H1 (cell line): ENCODE measurements at regions not wholly inside any gene's neighbourhood (a gene's known extent, or its start where the extent isn't known, plus 50 kb on each side); places are given as distances from the start of the nearest gene placed in this dataset.

Experiments used
- CTCF ChIA-PET: fragments of 300-600 bp; sonication (Branson Sonifier 250); formaldehyde crosslinking; loops from one replicate; lab custom pipeline; 2021; ENCODE audit not compliant: partially characterized antibody; lab: Charles Lee
- POLR2A ChIA-PET: fragments of 300-600 bp; sonication (Branson Sonifier 250); formaldehyde crosslinking; loops from one replicate; lab custom pipeline; 2021; ENCODE audit warnings: inconsistent platforms; ENCODE audit not compliant: partially characterized antibody; lab: Charles Lee
- DNase-seq, 2 experiments: peaks; one replicate each; pipeline versions ENCODE4 v3.0.0 to v3.0.0-alpha.2; 2010 to 2022; ENCODE audit warnings: low spot score in 2 of 2, low read depth in 1 of 2, mixed read lengths in 1 of 2
- FAIRE-seq: peaks from 2 replicates; lab custom pipeline; 2011; peaks lifted over from hg19 to GRCh38; lab: Jason Lieb, UNC
- H2AFZ ChIP-seq: 2 replicates; pipeline ENCODE4 v1.8.1; 2012; ENCODE audit warnings: low read length, inconsistent platforms
- H2AK5ac ChIP-seq: 2 replicates; pipeline ENCODE4 v1.6.1; 2013; ENCODE audit warnings: low read depth, low read length
- H2BK120ac ChIP-seq: replicated peaks from 2 replicates; pipeline ENCODE3; 2013; ENCODE audit warnings: low read depth, low read length, inconsistent platforms
- H2BK12ac ChIP-seq: 2 replicates; pipeline ENCODE4 v1.6.1; 2013; ENCODE audit warnings: low read depth, low read length
- H2BK15ac ChIP-seq: 2 replicates; pipeline ENCODE4 v1.6.1; 2013; ENCODE audit warnings: low read length
- H2BK20ac ChIP-seq: 2 replicates; pipeline ENCODE4 v1.6.1; 2013; ENCODE audit warnings: low read length
- H2BK5ac ChIP-seq: 2 replicates; pipeline ENCODE4 v1.6.1; 2013; ENCODE audit warnings: low read depth, low read length
- H3K14ac ChIP-seq: 2 replicates; pipeline ENCODE4 v1.6.1; 2013; ENCODE audit warnings: inconsistent platforms; ENCODE audit not compliant: insufficient read length
- H3K18ac ChIP-seq: 2 replicates; pipeline ENCODE4 v1.6.1; 2013; ENCODE audit warnings: low read length; ENCODE audit errors: extremely low read depth
- H3K23ac ChIP-seq: 2 replicates; pipeline ENCODE4 v1.6.1; 2013; ENCODE audit warnings: inconsistent platforms; ENCODE audit not compliant: insufficient read length
- H3K23me2 ChIP-seq: 2 replicates; pipeline ENCODE4 v1.6.1; 2013; ENCODE audit warnings: low read depth, low read length
- H3K27ac ChIP-seq: 2 replicates; pipeline ENCODE4 v1.6.1; 2011; ENCODE audit warnings: low read depth, low read length, inconsistent platforms
- H3K27me3 ChIP-seq, 4 experiments: replicated peaks in 1 of 4; 1 replicate in 1 of 4; 2 replicates in 3 of 4; pipeline versions ENCODE4 v1.6.1 to v1.8.1; 2011 to 2013; ENCODE audit warnings: low read length in 3 of 4, mild to moderate bottlenecking in 3 of 4, inconsistent platforms in 2 of 4, mixed read lengths in 2 of 4, moderate library complexity in 1 of 4; ENCODE audit not compliant: control insufficient read depth in 3 of 4, insufficient read depth in 3 of 4; ENCODE audit errors: extremely low read depth in 1 of 4
- H3K36me3 ChIP-seq, 4 experiments: 2 replicates each; pipeline versions ENCODE4 v1.6.1 to v1.8.1; 2011 to 2013; ENCODE audit warnings: mild to moderate bottlenecking in 4 of 4, low read length in 3 of 4, moderate library complexity in 2 of 4, control low read depth in 1 of 4, inconsistent platforms in 1 of 4; ENCODE audit not compliant: insufficient read depth in 4 of 4, control insufficient read depth in 2 of 4
- H3K4ac ChIP-seq: replicated peaks from 2 replicates; pipeline ENCODE3; 2013; ENCODE audit warnings: low read length, low read depth, mixed read lengths, inconsistent platforms; ENCODE audit not compliant: insufficient read length
- H3K4me1 ChIP-seq, 4 experiments: replicated peaks in 1 of 4; 1 replicate in 1 of 4; 2 replicates in 3 of 4; pipeline versions ENCODE4 v1.6.1 to v1.8.1; 2011 to 2013; ENCODE audit warnings: low read length in 3 of 4, inconsistent platforms in 2 of 4, mixed read lengths in 1 of 4; ENCODE audit not compliant: insufficient read depth in 4 of 4, control insufficient read depth in 3 of 4
- H3K4me2 ChIP-seq, 2 experiments: 2 replicates each; pipeline versions ENCODE4 v1.6.1 to v1.8.1; 2011 to 2013; ENCODE audit warnings: low read depth in 2 of 2, low read length in 2 of 2, control low read depth in 1 of 2, inconsistent platforms in 1 of 2, mild to moderate bottlenecking in 1 of 2; ENCODE audit not compliant: insufficient read depth in 1 of 2
- H3K4me3 ChIP-seq, 4 experiments: fragments of 200-600, 300-600 bp in 1 of 4; sonication (generic), shearing (Covaris generic), sonication (Bioruptor Twin) in 1 of 4; 2 replicates each; pipeline versions ENCODE4 v1.5.1 to v1.8.1; 2011 to 2016; ENCODE audit warnings: low read length in 4 of 4, low read depth in 3 of 4, control low read depth in 2 of 4, inconsistent platforms in 2 of 4, mild to moderate bottlenecking in 2 of 4, mixed read lengths in 1 of 4, moderate library complexity in 1 of 4; ENCODE audit not compliant: insufficient read depth in 2 of 4; ENCODE audit errors: extremely low read depth in 1 of 4
- H3K56ac ChIP-seq: replicated peaks from 2 replicates; pipeline ENCODE3; 2013; ENCODE audit warnings: low read depth, mild to moderate bottlenecking, mixed read lengths, low read length, inconsistent platforms; ENCODE audit not compliant: insufficient read length
- H3K79me1 ChIP-seq: 2 replicates; pipeline ENCODE4 v1.6.1; 2013; ENCODE audit warnings: low read depth, low read length, control low read depth
- H3K79me2 ChIP-seq, 2 experiments: 2 replicates each; pipeline versions ENCODE4 v1.6.1 to v1.8.1; 2012 to 2013; ENCODE audit warnings: low read length in 2 of 2, mild to moderate bottlenecking in 2 of 2, inconsistent platforms in 1 of 2; ENCODE audit not compliant: insufficient read depth in 2 of 2, control insufficient read depth in 1 of 2
- H3K9ac ChIP-seq, 4 experiments: replicated peaks in 1 of 4; 1 replicate in 1 of 4; 2 replicates in 3 of 4; pipeline versions ENCODE4 v1.6.1 to v1.8.1; 2011 to 2013; ENCODE audit warnings: low read depth in 3 of 4, low read length in 3 of 4, control low read depth in 2 of 4, mild to moderate bottlenecking in 2 of 4, moderate library complexity in 2 of 4, inconsistent platforms in 1 of 4; ENCODE audit errors: extremely low read depth in 1 of 4
- H3K9me3 ChIP-seq, 2 experiments: 2 replicates each; pipeline versions ENCODE4 v1.6.1 to v1.8.1; 2012 to 2013; ENCODE audit warnings: mild to moderate bottlenecking in 2 of 2, moderate library complexity in 2 of 2, control low read depth in 1 of 2, inconsistent platforms in 1 of 2, low read depth in 1 of 2, low read length in 1 of 2, mixed read lengths in 1 of 2; ENCODE audit not compliant: insufficient read depth in 2 of 2
- H4K20me1 ChIP-seq, 2 experiments: replicated peaks in 1 of 2; 2 replicates each; pipeline versions ENCODE3 to v1.8.1; 2011 to 2013; ENCODE audit warnings: inconsistent platforms in 2 of 2, low read length in 2 of 2, mild to moderate bottlenecking in 1 of 2; ENCODE audit not compliant: insufficient read depth in 2 of 2, control insufficient read depth in 1 of 2
- H4K5ac ChIP-seq: 2 replicates; pipeline ENCODE4 v1.6.1; 2013; ENCODE audit warnings: low read length, low read depth, mixed read lengths, inconsistent platforms; ENCODE audit not compliant: insufficient read length
- H4K8ac ChIP-seq: 2 replicates; pipeline ENCODE4 v1.8.0; 2013; ENCODE audit warnings: mild to moderate bottlenecking, moderate library complexity, low read length, inconsistent platforms; ENCODE audit not compliant: insufficient read depth; ENCODE audit errors: extremely low read depth
- H4K91ac ChIP-seq: replicated peaks from 2 replicates; pipeline ENCODE3; 2013; ENCODE audit warnings: low read length, mixed read lengths, inconsistent platforms; ENCODE audit not compliant: insufficient read length
- BACH1 ChIP-seq: IDR thresholded peaks from 2 replicates; pipeline ENCODE4 v1.6.1; 2012; ENCODE audit warnings: low read length, improper control_type of control experiment
- CBX8 ChIP-seq: fragments of 300-800, 300-1000 bp; sonication (generic); IDR thresholded peaks from 2 replicates; pipeline ENCODE4 v1.7.1; 2016; ENCODE audit warnings: low read depth, low read length, borderline replicate concordance
- CHD1 ChIP-seq: IDR thresholded peaks from 2 replicates; pipeline ENCODE4 v1.6.1; 2012; ENCODE audit warnings: low read depth, low read length, improper control_type of control experiment
- FOSL1 ChIP-seq: IDR thresholded peaks from 2 replicates; pipeline ENCODE4 v1.6.1; 2011; ENCODE audit warnings: mild to moderate bottlenecking, low read depth, low read length, moderate library complexity; ENCODE audit not compliant: insufficient read depth
- HDAC6 ChIP-seq: IDR thresholded peaks from one replicate; pipeline ENCODE4 v1.7.1; 2012; ENCODE audit warnings: low read depth, mild to moderate bottlenecking, inconsistent platforms, low read length, moderate library complexity
- JUN ChIP-seq: IDR thresholded peaks from 2 replicates; pipeline ENCODE4 v1.6.1; 2011; ENCODE audit warnings: low read depth, mild to moderate bottlenecking, improper control_type of control experiment, low read length
- KDM4A ChIP-seq: IDR thresholded peaks from one replicate; pipeline ENCODE4 v1.7.1; 2012; ENCODE audit warnings: low read depth, mild to moderate bottlenecking, moderate library complexity, low read length, inconsistent platforms; ENCODE audit not compliant: severe bottlenecking
- PHF8 ChIP-seq: fragments of 200-600 bp; sonication (generic); conservative IDR thresholded peaks from 2 replicates; pipeline ENCODE4 v1.7.1; 2012; ENCODE audit warnings: low read depth, mild to moderate bottlenecking, inconsistent platforms, low read length, moderate library complexity
- SIX5 ChIP-seq: IDR thresholded peaks from 2 replicates; pipeline ENCODE4 v1.6.1; 2011; ENCODE audit warnings: mild to moderate bottlenecking, low read depth, low read length
- SRF ChIP-seq: IDR thresholded peaks from 2 replicates; pipeline ENCODE4 v1.6.1; 2011; ENCODE audit warnings: mild to moderate bottlenecking, low read depth, low read length, moderate library complexity
- ZNF274 ChIP-seq: IDR thresholded peaks from 2 replicates; pipeline ENCODE4 v1.7.0; 2012; ENCODE audit warnings: low read length, borderline replicate concordance; ENCODE audit errors: extremely low read depth
- WGBS, 2 experiments: shearing (Covaris generic) in 1 of 2; methylation state at CpG; one replicate each; pipeline versions ENCODE4 v1.1.6 to v1.1.7; 2013 to 2015; ENCODE audit warnings: low lambda C conversion rate in 2 of 2, mixed read lengths in 2 of 2, inconsistent platforms in 1 of 2, low coverage in 1 of 2, missing lambda C conversion rate in 1 of 2; ENCODE audit not compliant: insufficient replicate concordance in 2 of 2, insufficient coverage in 1 of 2, insufficient read length in 1 of 2; ENCODE audit errors: extremely low coverage in 1 of 2, missing lambda C conversion rate in 1 of 2; 5-methylcytosine and 5-hydroxymethylcytosine counted together
- TF ChIP-seq, protein P1 (sequence below): IDR thresholded peaks from 2 replicates; pipeline ENCODE4 v1.6.1; 2011; ENCODE audit warnings: low read depth, mild to moderate bottlenecking, low read length; ENCODE audit not compliant: insufficient read depth

DNA sequence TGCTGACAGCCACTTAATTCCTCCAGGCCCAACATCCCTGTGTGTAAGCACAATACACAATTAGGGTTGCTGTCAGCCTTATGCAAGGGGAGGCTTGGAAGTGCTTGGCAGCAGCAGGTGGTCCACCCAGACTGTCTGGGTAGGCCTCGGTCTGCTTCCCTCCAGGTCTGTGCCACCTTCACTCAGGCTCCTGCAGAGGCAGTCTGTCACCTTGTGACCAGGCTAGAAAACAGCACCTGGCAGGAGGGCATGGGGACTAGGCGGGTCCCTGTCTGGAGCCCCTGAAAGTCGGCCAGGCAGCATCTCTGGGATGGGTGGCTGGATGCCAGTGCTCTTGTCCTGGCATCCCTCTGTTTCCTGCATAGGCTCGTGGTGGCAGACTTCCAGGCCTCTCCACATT lies 578.1 kb downstream of the KCNJ18 start:
- Histone ChIP-seq H3K79me1 (no peaks in the 10 kb centered on the region), H4K8ac (no peak overlapping the region), H3K14ac (no peak overlapping the region), H2AK5ac (no peak overlapping the region), H3K9me3 (peaks cover 63 to 92% of the 10 kb centered on the region in 2 experiments), H2BK12ac (no peak overlapping the region), H3K23me2 (no peaks in the 10 kb centered on the region), H3K4me2 (no peak overlapping the region), H4K5ac (no peak overlapping the region), H2BK5ac (no peak overlapping the region), H2AFZ (no peak overlapping the region), H2BK15ac (no peak overlapping the region), H3K4ac (no peak overlapping the region), H3K4me3 (no peak overlapping the region), H3K27me3 (no peaks in the 10 kb centered on the region), H3K36me3 (no peaks in the 10 kb centered on the region), H3K4me1 (no peaks in the 10 kb centered on the region), H3K23ac (no peak overlapping the region), H3K18ac (no peak overlapping the region), H3K9ac (no peak overlapping the region), H3K27ac (no peak overlapping the region)
- no peak for DNase-seq
- CTCF ChIA-PET = no interaction called here
- POLR2A ChIA-PET = no interaction called here
- FAIRE-seq = no peak
- TF ChIP-seq JUN = no peak
- TF ChIP-seq SIX5 = no peak
- TF ChIP-seq FOSL1 = no peak
- TF ChIP-seq CHD1 = no peak
- TF ChIP-seq BACH1 = no peak
- no peak for TF ChIP-seq CBX8
- TF ChIP-seq, protein P1, sequence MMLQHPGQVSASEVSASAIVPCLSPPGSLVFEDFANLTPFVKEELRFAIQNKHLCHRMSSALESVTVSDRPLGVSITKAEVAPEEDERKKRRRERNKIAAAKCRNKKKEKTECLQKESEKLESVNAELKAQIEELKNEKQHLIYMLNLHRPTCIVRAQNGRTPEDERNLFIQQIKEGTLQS = no peak
- TF ChIP-seq KDM4A = no peak
- TF ChIP-seq SRF = no peak
- no peak for TF ChIP-seq ZNF274
- TF ChIP-seq HDAC6 = no peak
- TF ChIP-seq PHF8 = no peak
- TF ChIP-seq, all 59 proteins: peak for 0
- no peaks in the 10 kb centered on the region for H4K20me1 ChIP-seq
- H3K79me2 ChIP-seq = no peaks in the 10 kb centered on the region
- no peak overlapping the region for H3K56ac ChIP-seq
- 83% methylated on average over 4 of the region's 4 CpGs; no CpG with 5 or more reads in 1 of the 2 experiments for WGBS, 2 experiments
- no peak overlapping the region for H2BK20ac ChIP-seq
- no peak overlapping the region for H2BK120ac ChIP-seq
- H4K91ac ChIP-seq = no peak overlapping the region
